Right lobe of liver (tissue), 4 donors: ENCODE measurements at regions not wholly inside any gene's neighbourhood (a gene's known extent, or its start where the extent isn't known, plus 50 kb on each side); places are given as distances from the start of the nearest gene placed in this dataset.

Experiments
- CTCF ChIP-seq, 4 donors: fragments of 200-600 bp in 3 of 4; fragments of 450-650 bp in 1 of 4; IDR thresholded peaks; one replicate each; pipeline versions ENCODE4 v1.5.1 to v1.8.0; 2016 to 2022; ENCODE audit warnings: antibody characterized with exemption in 4 of 4, mild to moderate bottlenecking in 2 of 4
- POLR2A ChIP-seq: fragments of 450-650 bp; IDR thresholded peaks from one replicate; pipeline ENCODE4 v1.6.1; 2017; ENCODE audit warnings: antibody characterized with exemption, mild to moderate bottlenecking
- donor health status: DM: no; HTN: no; CAD: no.
- donor health status: DM: no; HTN: no; CAD: no.
- donor health status: DM: no; HTN: yes; CAD: no.

- TF ChIP-seq CTCF (IDR thresholded peaks at IDR 0.05) = no peak
- no peak for TF ChIP-seq POLR2A
These were observed 271.3 kb upstream of the RGMA start for GRCh38 chr15:93360318-93360717.
